WTC11 (cell line): ENCODE measurements at regions not wholly inside any gene's neighbourhood (a gene's known extent, or its start where the extent isn't known, plus 50 kb on each side); places are given as distances from the start of the nearest gene placed in this dataset.

Source experiments
- ATAC-seq: fragments of 200-7000 bp; cut with Tn5 transposase; 2 replicates; pipeline ENCODE4 v1.10.0; 2021; ENCODE audit warnings: mild to moderate bottlenecking, moderate library complexity
- CTCF ChIA-PET: fragments of 300-600 bp; sonication (Branson Sonifier 250); formaldehyde crosslinking; loops from one replicate; lab custom pipeline; 2021; ENCODE audit warnings: antibody characterized with exemption; lab: Charles Lee
- POLR2A ChIA-PET: fragments of 350-600 bp; sonication (Branson Sonifier 250); formaldehyde crosslinking; loops from one replicate; lab custom pipeline; 2021; ENCODE audit warnings: antibody characterized with exemption; lab: Charles Lee
- DNase-seq: peaks from one replicate; pipeline ENCODE4 v3.0.0; 2021; ENCODE audit warnings: low spot score
- H3K27ac Mint-ChIP-seq: 2 replicates; pipeline ENCODE4 v1.8.0; 2021; ENCODE audit warnings: mixed read lengths
- H3K27me3 Mint-ChIP-seq: 2 replicates; pipeline ENCODE4 v1.8.0; 2021; ENCODE audit warnings: low read depth, mild to moderate bottlenecking, moderate library complexity, mixed read lengths
- H3K36me3 Mint-ChIP-seq: 2 replicates; pipeline ENCODE4 v1.8.0; 2021; ENCODE audit warnings: mixed read lengths
- H3K4me1 Mint-ChIP-seq: 2 replicates; pipeline ENCODE4 v1.8.0; 2022; ENCODE audit warnings: mixed read lengths
- H3K4me3 Mint-ChIP-seq: 2 replicates; pipeline ENCODE4 v1.8.0; 2021; ENCODE audit warnings: mild to moderate bottlenecking, moderate library complexity, mixed read lengths
- H3K9me3 Mint-ChIP-seq: 2 replicates; pipeline ENCODE4 v1.8.0; 2021; ENCODE audit warnings: mixed read lengths
- ESRRA ChIP-seq: sonication (generic); formaldehyde crosslinking; IDR thresholded peaks from 2 replicates; pipeline ENCODE4 v1.8.1; 2022; ENCODE audit warnings: mild to moderate bottlenecking, missing genetic modification reagents, borderline replicate concordance
- NFYB ChIP-seq: sonication (generic); formaldehyde crosslinking; conservative IDR thresholded peaks from 2 replicates; pipeline ENCODE4 v1.8.0; 2022; ENCODE audit warnings: low read depth, missing genetic modification reagents
- NR2C2 ChIP-seq: sonication (generic); formaldehyde crosslinking; IDR thresholded peaks from 2 replicates; pipeline ENCODE4 v1.8.0; 2022; ENCODE audit warnings: mild to moderate bottlenecking, missing genetic modification reagents
- OVOL2 ChIP-seq: fragments of 250-450 bp; sonication (Bioruptor Pico); IDR thresholded peaks from 2 replicates; pipeline ENCODE4 v1.9.0; 2021; ENCODE audit warnings: mild to moderate bottlenecking, borderline replicate concordance
- RORB ChIP-seq: fragments of 250-450 bp; sonication (Bioruptor Pico); IDR thresholded peaks from 2 replicates; pipeline ENCODE4 v1.9.0; 2021; ENCODE audit warnings: mild to moderate bottlenecking
- SOX15 ChIP-seq: fragments of 250-450 bp; sonication (Bioruptor Pico); IDR thresholded peaks from 2 replicates; pipeline ENCODE4 v1.9.0; 2021; ENCODE audit warnings: mild to moderate bottlenecking
- ZNF138 ChIP-seq: sonication (generic); formaldehyde crosslinking; conservative IDR thresholded peaks from 2 replicates; pipeline ENCODE4 v1.8.1; 2022; ENCODE audit warnings: mild to moderate bottlenecking, moderate library complexity, missing genetic modification reagents
- ZNF263 ChIP-seq: sonication (generic); formaldehyde crosslinking; IDR thresholded peaks from 2 replicates; pipeline ENCODE4 v1.8.1; 2022; ENCODE audit warnings: low read depth, mild to moderate bottlenecking, moderate library complexity, missing genetic modification reagents
- TF ChIP-seq, protein P1 (sequence below): sonication (generic); formaldehyde crosslinking; IDR thresholded peaks from 2 replicates; pipeline ENCODE4 v1.8.1; 2022; ENCODE audit warnings: mild to moderate bottlenecking, missing genetic modification reagents, moderate library complexity, borderline replicate concordance
- TF ChIP-seq, protein P2 (sequence below): sonication (generic); formaldehyde crosslinking; IDR thresholded peaks from 2 replicates; pipeline ENCODE4 v1.8.1; 2023; ENCODE audit warnings: mild to moderate bottlenecking, missing genetic modification reagents, moderate library complexity
- TF ChIP-seq, protein P3 (sequence below): fragments of 250-450 bp; sonication (Bioruptor Pico); IDR thresholded peaks from 2 replicates; pipeline ENCODE4 v2.1.2; 2022; ENCODE audit warnings: mild to moderate bottlenecking, moderate library complexity
- TF ChIP-seq, protein P4 (sequence below): sonication (generic); formaldehyde crosslinking; conservative IDR thresholded peaks from 2 replicates; pipeline ENCODE4 v1.8.1; 2022; ENCODE audit warnings: mild to moderate bottlenecking, missing genetic modification reagents
- TF ChIP-seq, protein P5 (sequence below): sonication (generic); formaldehyde crosslinking; conservative IDR thresholded peaks from 2 replicates; pipeline ENCODE4 v1.8.1; 2023; ENCODE audit warnings: mild to moderate bottlenecking, low read depth, missing genetic modification reagents, moderate library complexity
- TF ChIP-seq, protein P6 (sequence below): fragments of 250-450 bp; sonication (Bioruptor Pico); IDR thresholded peaks from 2 replicates; pipeline ENCODE4 v1.9.0; 2021; ENCODE audit warnings: mild to moderate bottlenecking

DNA sequence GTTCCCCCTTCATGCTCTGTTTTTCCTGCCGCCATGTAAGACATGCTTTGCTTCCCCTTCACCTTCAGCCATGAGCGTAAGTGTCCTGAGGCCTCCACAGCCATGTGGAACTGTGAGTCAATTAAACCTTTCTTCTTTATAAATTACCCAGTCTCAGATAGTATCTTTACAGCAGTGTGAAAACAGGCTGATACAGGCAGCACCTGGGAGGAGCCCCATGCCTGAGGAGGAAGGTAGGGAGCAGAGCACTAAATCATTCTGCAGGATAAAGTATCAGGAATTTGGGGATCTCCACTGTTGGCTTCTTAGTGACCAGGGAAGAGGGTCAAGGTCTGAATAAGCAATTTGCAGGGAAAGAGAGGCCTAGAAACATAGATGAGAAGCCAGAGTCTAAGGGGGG lies 78.0 kb downstream of the KCNF1 start (continued):
- TF ChIP-seq, protein P1, sequence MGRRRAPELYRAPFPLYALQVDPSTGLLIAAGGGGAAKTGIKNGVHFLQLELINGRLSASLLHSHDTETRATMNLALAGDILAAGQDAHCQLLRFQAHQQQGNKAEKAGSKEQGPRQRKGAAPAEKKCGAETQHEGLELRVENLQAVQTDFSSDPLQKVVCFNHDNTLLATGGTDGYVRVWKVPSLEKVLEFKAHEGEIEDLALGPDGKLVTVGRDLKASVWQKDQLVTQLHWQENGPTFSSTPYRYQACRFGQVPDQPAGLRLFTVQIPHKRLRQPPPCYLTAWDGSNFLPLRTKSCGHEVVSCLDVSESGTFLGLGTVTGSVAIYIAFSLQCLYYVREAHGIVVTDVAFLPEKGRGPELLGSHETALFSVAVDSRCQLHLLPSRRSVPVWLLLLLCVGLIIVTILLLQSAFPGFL (CRISPR knock-in tag) = no peak
- no peak for TF ChIP-seq ZNF263 (CRISPR knock-in tag)
- TF ChIP-seq, all 79 proteins: peak for 0

DNA sequence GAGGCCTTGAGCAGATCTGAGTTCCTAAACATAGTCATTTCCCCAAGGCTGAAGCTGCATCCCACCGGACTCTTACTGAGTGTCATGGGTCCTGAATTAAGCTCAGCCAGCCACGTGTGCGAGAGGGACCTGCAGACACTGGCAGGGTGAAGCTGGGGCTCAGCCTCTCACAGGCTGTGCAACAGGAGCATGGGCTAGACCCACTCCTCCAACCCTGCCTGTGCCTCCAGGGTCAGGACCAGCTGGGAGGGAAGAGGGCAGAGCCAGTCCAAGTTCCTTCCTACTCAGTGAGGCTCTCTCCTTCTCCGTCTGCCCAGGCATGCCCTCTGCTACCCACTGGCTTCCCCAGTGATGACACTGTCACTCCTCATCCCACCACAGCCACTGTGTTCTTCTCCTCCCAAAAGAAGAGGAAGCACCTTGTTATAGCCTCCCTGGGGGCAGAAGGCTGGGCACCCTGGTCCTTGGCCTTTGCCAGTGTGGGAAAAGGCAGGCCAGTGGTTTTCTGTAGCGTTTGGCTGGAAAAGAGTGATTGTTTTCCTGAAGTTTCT lies 78.9 kb downstream of the KCNF1 start:
- ChIA-PET CTCF (no interaction called here), POLR2A (no interaction called here)
- Mint-ChIP-seq H3K4me1 (no peaks in the 10 kb centered on the region), H3K4me3 (no peak overlapping the region), H3K27me3 (no peaks in the 10 kb centered on the region), H3K36me3 (no peaks in the 10 kb centered on the region)
- no peak for ATAC-seq
- no peak for DNase-seq
- TF ChIP-seq, protein P2, sequence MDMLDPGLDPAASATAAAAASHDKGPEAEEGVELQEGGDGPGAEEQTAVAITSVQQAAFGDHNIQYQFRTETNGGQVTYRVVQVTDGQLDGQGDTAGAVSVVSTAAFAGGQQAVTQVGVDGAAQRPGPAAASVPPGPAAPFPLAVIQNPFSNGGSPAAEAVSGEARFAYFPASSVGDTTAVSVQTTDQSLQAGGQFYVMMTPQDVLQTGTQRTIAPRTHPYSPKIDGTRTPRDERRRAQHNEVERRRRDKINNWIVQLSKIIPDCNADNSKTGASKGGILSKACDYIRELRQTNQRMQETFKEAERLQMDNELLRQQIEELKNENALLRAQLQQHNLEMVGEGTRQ (CRISPR knock-in tag) = no peak
- TF ChIP-seq, protein P3, sequence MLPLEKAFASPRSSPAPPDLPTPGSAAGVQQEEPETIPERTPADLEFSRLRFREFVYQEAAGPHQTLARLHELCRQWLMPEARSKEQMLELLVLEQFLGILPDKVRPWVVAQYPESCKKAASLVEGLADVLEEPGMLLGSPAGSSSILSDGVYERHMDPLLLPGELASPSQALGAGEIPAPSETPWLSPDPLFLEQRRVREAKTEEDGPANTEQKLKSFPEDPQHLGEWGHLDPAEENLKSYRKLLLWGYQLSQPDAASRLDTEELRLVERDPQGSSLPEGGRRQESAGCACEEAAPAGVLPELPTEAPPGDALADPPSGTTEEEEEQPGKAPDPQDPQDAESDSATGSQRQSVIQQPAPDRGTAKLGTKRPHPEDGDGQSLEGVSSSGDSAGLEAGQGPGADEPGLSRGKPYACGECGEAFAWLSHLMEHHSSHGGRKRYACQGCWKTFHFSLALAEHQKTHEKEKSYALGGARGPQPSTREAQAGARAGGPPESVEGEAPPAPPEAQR (CRISPR knock-in tag) = no peak
- TF ChIP-seq ZNF138 (CRISPR knock-in tag) (no peak), NFYB (no peak)
- TF ChIP-seq, protein P4, sequence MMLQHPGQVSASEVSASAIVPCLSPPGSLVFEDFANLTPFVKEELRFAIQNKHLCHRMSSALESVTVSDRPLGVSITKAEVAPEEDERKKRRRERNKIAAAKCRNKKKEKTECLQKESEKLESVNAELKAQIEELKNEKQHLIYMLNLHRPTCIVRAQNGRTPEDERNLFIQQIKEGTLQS = no peak
- TF ChIP-seq, protein P5, sequence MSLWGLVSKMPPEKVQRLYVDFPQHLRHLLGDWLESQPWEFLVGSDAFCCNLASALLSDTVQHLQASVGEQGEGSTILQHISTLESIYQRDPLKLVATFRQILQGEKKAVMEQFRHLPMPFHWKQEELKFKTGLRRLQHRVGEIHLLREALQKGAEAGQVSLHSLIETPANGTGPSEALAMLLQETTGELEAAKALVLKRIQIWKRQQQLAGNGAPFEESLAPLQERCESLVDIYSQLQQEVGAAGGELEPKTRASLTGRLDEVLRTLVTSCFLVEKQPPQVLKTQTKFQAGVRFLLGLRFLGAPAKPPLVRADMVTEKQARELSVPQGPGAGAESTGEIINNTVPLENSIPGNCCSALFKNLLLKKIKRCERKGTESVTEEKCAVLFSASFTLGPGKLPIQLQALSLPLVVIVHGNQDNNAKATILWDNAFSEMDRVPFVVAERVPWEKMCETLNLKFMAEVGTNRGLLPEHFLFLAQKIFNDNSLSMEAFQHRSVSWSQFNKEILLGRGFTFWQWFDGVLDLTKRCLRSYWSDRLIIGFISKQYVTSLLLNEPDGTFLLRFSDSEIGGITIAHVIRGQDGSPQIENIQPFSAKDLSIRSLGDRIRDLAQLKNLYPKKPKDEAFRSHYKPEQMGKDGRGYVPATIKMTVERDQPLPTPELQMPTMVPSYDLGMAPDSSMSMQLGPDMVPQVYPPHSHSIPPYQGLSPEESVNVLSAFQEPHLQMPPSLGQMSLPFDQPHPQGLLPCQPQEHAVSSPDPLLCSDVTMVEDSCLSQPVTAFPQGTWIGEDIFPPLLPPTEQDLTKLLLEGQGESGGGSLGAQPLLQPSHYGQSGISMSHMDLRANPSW = no peak
- TF ChIP-seq, all 79 proteins: peak for 0
- Mint-ChIP-seq H3K27ac (no peak overlapping the region), H3K9me3 (no peaks in the 10 kb centered on the region)

DNA sequence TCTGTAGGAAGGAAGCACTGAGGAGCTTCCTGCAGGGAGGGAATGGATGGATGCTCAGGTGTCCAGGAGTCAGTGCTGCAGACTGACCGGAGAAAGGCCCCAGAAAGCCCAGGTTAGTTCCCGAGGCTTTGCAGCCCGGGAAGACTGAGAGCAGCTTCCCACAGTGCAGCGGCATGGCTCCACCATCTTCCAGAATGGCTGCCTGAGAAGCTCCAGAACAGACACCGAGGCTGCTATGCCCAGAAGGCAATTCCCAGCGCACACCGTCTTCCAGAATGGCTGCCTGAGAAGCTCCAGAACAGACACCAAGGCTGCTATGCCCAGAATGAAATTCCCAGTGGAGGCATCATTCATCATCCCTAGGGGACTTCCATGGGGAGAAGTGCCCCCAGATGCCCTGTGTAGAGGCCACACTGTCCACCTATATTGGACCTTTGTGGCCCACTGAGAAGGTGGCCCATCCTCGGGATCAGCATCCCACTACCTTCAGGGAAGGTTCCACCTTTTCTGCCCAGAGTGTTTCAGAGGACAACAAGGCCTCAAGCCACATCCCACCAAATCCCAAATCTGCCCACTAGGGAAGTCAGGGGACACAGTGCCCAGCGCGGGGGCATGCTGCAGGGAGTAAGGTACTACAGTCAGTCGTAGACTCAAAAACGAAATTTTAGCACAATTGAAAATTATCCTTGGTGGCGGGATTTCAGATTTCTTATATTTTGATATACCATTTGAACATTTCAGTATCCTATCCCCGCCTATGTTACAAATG lies 80.5 kb downstream of the KCNF1 start:
- no peak for DNase-seq
- CTCF ChIA-PET = interaction anchor here (0.6 to 1.6 kb wide), 3 partner anchors 9 to 160 kb away, joined by 3 to 5 read pairs (median 3); no protein-coding TSS in a partner anchor
- POLR2A ChIA-PET = no interaction called here
- Mint-ChIP-seq H3K4me1 (no peaks in the 10 kb centered on the region), H3K36me3 (no peaks in the 10 kb centered on the region; the same call in 1 of the 2 replicates), H3K4me3 (no peak overlapping the region), H3K27ac (no peak overlapping the region), H3K9me3 (no peaks in the 10 kb centered on the region), H3K27me3 (no peaks in the 10 kb centered on the region)
- TF ChIP-seq, protein P6, sequence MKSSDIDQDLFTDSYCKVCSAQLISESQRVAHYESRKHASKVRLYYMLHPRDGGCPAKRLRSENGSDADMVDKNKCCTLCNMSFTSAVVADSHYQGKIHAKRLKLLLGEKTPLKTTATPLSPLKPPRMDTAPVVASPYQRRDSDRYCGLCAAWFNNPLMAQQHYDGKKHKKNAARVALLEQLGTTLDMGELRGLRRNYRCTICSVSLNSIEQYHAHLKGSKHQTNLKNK (CRISPR knock-in tag) = no peak
- TF ChIP-seq OVOL2 (no peak), SOX15 (CRISPR knock-in tag) (no peak), RORB (no peak), NR2C2 (CRISPR knock-in tag) (no peak), ESRRA (CRISPR knock-in tag) (no peak)
- no peak for ATAC-seq
